ENCODE measurements at regions not wholly inside any gene's neighbourhood (a gene's known extent, or its start where the extent isn't known, plus 50 kb on each side); places are given as distances from the start of the nearest gene placed in this dataset.

- no peak overlapping the region for H3K27ac Mint-ChIP-seq
- no peaks in the 10 kb centered on the region for H3K9me3 Mint-ChIP-seq
- no peak overlapping the region for H3K4me3 Mint-ChIP-seq
- no peaks in the 10 kb centered on the region for H3K4me1 Mint-ChIP-seq
- H3K27me3 Mint-ChIP-seq = peaks cover 8% of the 10 kb centered on the region
- no peaks in the 10 kb centered on the region for H3K36me3 Mint-ChIP-seq
Measured at GRCh38 chr21:17427831-17428483, 84.9 kb upstream of the CXADR start.

- Mint-ChIP-seq H3K36me3 (no peaks in the 10 kb centered on the region), H3K27me3 (peaks cover 8% of the 10 kb centered on the region), H3K4me3 (no peak overlapping the region), H3K9me3 (no peaks in the 10 kb centered on the region), H3K4me1 (no peaks in the 10 kb centered on the region), H3K27ac (no peak overlapping the region)
Measured at GRCh38 chr21:17428484-17428869, 84.4 kb upstream of the CXADR start.

GRCh38 chr21:17428980-17429379, 83.9 kb upstream of the CXADR start:
- Mint-ChIP-seq H3K9me3 (no peaks in the 10 kb centered on the region), H3K4me3 (no peak overlapping the region), H3K27me3 (peaks cover 6% of the 10 kb centered on the region), H3K4me1 (no peaks in the 10 kb centered on the region), H3K36me3 (no peaks in the 10 kb centered on the region), H3K27ac (no peak overlapping the region)

DNA sequence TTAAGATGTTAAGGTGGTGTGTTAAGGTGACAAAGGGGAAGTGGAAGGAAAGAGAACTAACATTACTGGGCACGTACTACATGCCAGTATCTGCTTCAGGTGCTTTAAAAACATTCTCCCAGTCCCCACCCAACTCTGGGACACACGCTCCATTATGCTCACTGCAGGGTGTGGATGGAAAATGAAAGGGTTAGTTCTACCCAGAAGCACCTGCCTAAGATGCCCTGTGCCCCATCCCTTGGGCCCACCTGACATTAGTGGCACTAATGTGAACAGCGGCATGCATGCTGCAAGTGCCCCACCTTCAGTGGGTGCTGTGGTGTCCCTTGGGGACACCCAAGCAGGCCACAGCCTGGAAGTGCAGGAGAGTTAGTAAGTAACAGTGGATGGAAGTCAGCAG, 82.9 kb upstream of the CXADR start:
- H3K4me1 Mint-ChIP-seq = no peaks in the 10 kb centered on the region
- H3K4me3 Mint-ChIP-seq = no peak overlapping the region
- no peaks in the 10 kb centered on the region for H3K9me3 Mint-ChIP-seq
- H3K27me3 Mint-ChIP-seq = peaks cover 6% of the 10 kb centered on the region
- no peak overlapping the region for H3K27ac Mint-ChIP-seq
- H3K36me3 Mint-ChIP-seq = no peaks in the 10 kb centered on the region

DNA sequence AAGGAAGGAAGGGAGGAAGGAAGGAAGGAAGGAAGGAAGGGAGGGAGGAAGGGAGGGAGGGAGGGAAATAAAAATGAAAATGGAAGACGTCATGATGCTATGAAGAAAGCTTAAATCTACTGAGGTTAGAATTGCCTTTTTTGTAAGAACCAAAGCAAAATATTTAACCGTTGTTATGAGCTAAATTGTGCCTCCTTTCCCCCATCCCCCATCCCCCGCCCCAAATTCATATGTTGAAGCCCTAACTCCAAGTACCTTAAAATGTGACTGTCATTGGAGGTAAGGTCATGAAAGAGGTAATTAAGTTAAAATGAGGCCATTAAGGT, 80.1 kb upstream of the CXADR start:
- no peaks in the 10 kb centered on the region for H3K4me1 Mint-ChIP-seq
- H3K4me3 Mint-ChIP-seq = no peak overlapping the region
- H3K36me3 Mint-ChIP-seq = no peaks in the 10 kb centered on the region
- H3K9me3 Mint-ChIP-seq = no peaks in the 10 kb centered on the region
- no peak overlapping the region for H3K27ac Mint-ChIP-seq
- peaks cover 4% of the 10 kb centered on the region for H3K27me3 Mint-ChIP-seq

DNA sequence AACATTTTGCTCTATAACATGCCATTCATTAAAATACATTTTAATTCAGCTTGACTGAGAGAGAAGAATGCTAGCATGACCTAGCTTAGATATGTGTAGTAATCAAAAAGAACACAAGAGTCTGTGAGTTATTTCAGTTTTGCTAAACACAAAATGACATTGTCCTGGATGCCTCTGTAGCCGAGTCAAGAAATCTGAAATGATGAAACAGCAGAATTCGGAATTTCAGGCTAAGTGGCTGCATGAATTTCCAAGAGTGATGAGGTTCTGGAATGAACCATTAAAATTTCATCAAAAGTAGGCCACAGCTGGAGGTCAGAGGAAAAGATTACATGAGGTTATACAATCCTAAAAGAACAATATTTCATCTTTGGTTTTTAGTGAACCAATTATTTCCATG, 79.1 kb upstream of the CXADR start:
- no peaks in the 10 kb centered on the region for H3K9me3 Mint-ChIP-seq
- no peaks in the 10 kb centered on the region for H3K4me1 Mint-ChIP-seq
- H3K36me3 Mint-ChIP-seq = no peaks in the 10 kb centered on the region
- no peak overlapping the region for H3K4me3 Mint-ChIP-seq
- no peak overlapping the region for H3K27ac Mint-ChIP-seq
- H3K27me3 Mint-ChIP-seq = peaks cover 4% of the 10 kb centered on the region

GRCh38 chr21:17435565-17436543, 77.0 kb upstream of the CXADR start:
- Mint-ChIP-seq H3K4me3 (no peak overlapping the region), H3K36me3 (no peaks in the 10 kb centered on the region), H3K4me1 (no peaks in the 10 kb centered on the region), H3K27ac (no peak overlapping the region), H3K27me3 (peaks cover 8% of the 10 kb centered on the region), H3K9me3 (no peaks in the 10 kb centered on the region)

DNA sequence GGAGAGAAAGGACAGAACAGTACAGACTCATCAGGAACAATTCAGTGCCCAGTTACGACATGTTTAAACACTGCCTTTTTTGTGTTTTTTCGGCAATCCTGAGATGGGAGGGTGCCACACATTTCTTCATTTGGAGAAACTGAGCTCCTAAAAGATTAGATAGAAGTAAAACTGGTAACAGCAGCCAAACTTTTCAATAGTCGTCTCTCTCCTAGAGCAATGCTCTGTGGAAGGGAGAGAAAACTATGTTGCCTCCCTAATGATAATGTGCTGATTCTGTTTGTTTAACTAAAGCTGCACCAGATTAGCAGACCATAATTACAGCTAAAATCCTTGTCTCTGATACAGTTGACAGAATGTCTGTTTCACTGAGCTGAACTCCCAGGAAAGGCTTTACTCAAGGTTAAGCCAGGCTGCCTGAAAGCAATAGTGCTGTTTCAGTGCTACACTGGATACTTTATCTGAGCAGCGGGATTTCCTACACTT, 76.2 kb upstream of the CXADR start:
- Mint-ChIP-seq H3K36me3 (no peaks in the 10 kb centered on the region), H3K4me3 (no peak overlapping the region)

GRCh38 chr21:17438635-17439034, 74.2 kb upstream of the CXADR start:
- no peak overlapping the region for H3K4me3 Mint-ChIP-seq
- H3K27me3 Mint-ChIP-seq = peaks cover 8% of the 10 kb centered on the region
- no peaks in the 10 kb centered on the region for H3K36me3 Mint-ChIP-seq
- H3K9me3 Mint-ChIP-seq = no peaks in the 10 kb centered on the region
- H3K4me1 Mint-ChIP-seq = no peaks in the 10 kb centered on the region
- H3K27ac Mint-ChIP-seq = no peak overlapping the region

More for the DNA sequence above, 76.2 kb upstream of the CXADR start:
- Mint-ChIP-seq H3K4me1 (no peaks in the 10 kb centered on the region), H3K27ac (no peak overlapping the region), H3K9me3 (no peaks in the 10 kb centered on the region), H3K27me3 (peaks cover 8% of the 10 kb centered on the region)

- H3K27me3 Mint-ChIP-seq = peaks cover 8% of the 10 kb centered on the region
- H3K4me1 Mint-ChIP-seq = no peaks in the 10 kb centered on the region
- H3K36me3 Mint-ChIP-seq = no peaks in the 10 kb centered on the region
- no peak overlapping the region for H3K27ac Mint-ChIP-seq
- no peaks in the 10 kb centered on the region for H3K9me3 Mint-ChIP-seq
- no peak overlapping the region for H3K4me3 Mint-ChIP-seq
Measured at GRCh38 chr21:17440969-17441368, 71.9 kb upstream of the CXADR start.

DNA sequence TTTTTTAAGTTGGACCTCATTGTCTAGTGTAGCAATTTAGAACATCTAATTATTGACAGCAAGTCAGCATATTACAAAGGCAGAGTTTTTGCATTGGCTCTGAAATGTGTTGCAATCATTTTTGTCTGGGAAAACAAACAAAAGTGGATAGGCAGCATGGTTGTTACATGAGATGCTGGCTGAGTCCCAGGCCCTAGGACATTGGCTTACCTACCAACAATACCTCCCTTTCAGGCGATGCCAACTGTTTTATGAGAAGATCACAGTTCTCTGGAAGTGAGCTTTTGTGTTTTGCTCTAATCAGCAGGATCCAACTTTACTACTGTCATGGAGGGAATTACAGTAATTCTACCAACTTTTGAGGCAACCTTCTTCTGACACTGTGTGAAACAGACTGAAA, 71.5 kb upstream of the CXADR start:
- no peak overlapping the region for H3K27ac Mint-ChIP-seq
- no peaks in the 10 kb centered on the region for H3K9me3 Mint-ChIP-seq
- H3K36me3 Mint-ChIP-seq = no peaks in the 10 kb centered on the region
- H3K4me1 Mint-ChIP-seq = no peaks in the 10 kb centered on the region
- no peak overlapping the region for H3K4me3 Mint-ChIP-seq
- peaks cover 8% of the 10 kb centered on the region for H3K27me3 Mint-ChIP-seq

DNA sequence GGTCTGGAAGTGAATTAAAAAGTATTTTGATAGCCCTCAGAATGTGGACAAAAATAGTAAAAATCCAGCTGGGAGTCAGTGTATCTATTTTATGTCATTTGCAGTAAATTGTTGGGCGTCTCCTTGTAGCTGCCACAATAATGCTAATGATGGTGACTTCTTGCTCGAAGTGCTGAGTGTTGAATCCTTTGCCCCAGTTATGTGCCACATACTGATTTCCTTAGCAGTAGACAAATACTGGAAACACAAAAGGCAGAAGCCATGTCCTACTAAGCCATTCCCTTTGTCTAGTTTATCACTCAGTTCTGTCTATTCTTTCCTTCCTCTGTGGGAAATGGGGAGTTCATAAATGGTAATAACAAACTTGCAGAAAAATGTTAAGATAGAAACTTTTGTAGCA, 70.7 kb upstream of the CXADR start:
- H3K4me3 Mint-ChIP-seq = no peak overlapping the region
- H3K9me3 Mint-ChIP-seq = no peaks in the 10 kb centered on the region
- H3K36me3 Mint-ChIP-seq = no peaks in the 10 kb centered on the region
- peaks cover 8% of the 10 kb centered on the region for H3K27me3 Mint-ChIP-seq
- H3K27ac Mint-ChIP-seq = no peak overlapping the region
- H3K4me1 Mint-ChIP-seq = no peaks in the 10 kb centered on the region

DNA sequence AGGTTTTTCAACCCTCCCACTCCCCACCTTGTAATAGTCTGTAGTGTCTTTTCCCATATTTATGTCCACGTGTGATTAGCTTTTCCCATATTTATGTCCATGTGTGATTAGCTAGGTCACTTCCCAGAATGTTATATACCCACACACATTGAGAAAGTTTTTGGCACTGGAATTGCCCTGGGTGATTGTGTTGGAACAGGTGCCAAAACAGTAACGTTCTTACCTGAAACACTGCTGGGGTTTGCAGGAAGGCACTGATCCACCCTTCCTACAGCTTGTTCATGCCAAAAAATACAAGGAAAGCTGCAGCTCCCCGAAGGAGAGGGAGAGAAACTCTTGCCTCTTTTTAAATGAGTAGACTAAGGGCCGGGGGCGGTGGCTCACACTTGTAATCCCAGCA, 68.0 kb upstream of the CXADR start:
- Mint-ChIP-seq H3K36me3 (no peaks in the 10 kb centered on the region), H3K9me3 (no peaks in the 10 kb centered on the region), H3K27ac (no peak overlapping the region), H3K27me3 (peaks cover 1% of the 10 kb centered on the region), H3K4me3 (no peak overlapping the region), H3K4me1 (no peaks in the 10 kb centered on the region)

DNA sequence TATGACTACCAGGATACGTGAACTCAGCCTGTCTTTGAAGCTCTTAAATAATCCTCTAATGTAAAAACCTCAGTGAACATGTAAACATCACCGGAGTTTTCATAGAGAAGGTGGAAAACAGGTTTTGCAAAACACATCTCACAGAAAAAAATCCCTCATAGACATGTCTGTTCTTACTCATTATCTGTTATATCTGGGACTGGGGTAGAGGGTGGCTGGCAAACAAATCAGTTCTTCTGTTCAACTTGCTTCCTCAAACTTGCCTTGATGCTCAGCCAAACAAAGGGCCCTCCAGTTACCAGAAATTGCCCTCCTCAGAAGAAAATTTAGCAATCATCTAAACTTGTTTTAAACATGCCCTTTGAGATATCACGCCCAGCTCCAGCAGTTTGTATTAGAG, 66.1 kb upstream of the CXADR start:
- Mint-ChIP-seq H3K27ac (no peak overlapping the region), H3K4me3 (no peak overlapping the region), H3K4me1 (no peaks in the 10 kb centered on the region), H3K27me3 (peaks cover 3% of the 10 kb centered on the region), H3K36me3 (no peaks in the 10 kb centered on the region), H3K9me3 (no peaks in the 10 kb centered on the region)

DNA sequence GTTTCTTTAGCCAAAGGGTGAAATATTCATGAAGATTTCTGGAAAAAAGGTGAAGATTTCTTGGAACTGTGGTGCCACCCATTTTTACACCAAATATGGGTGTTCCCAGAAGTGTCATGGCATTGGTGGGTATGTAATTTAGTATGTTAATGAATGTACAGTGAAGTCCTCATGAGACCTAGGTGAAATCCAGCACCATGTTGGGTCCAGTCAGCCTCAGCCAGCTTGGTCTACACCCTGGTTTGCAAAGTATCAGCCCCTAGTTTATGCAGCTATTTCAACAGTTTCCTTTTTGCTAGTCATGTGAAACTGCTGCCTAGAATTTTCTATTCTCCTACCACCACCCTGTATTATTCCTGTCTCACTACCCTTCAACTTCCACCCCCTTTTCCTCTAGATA, 63.1 kb upstream of the CXADR start:
- H3K4me3 Mint-ChIP-seq = no peak overlapping the region
- H3K27ac Mint-ChIP-seq = no peak overlapping the region
- H3K9me3 Mint-ChIP-seq = no peaks in the 10 kb centered on the region
- no peaks in the 10 kb centered on the region for H3K36me3 Mint-ChIP-seq
- H3K4me1 Mint-ChIP-seq = peaks cover 7% of the 10 kb centered on the region
- H3K27me3 Mint-ChIP-seq = peaks cover 4% of the 10 kb centered on the region

DNA sequence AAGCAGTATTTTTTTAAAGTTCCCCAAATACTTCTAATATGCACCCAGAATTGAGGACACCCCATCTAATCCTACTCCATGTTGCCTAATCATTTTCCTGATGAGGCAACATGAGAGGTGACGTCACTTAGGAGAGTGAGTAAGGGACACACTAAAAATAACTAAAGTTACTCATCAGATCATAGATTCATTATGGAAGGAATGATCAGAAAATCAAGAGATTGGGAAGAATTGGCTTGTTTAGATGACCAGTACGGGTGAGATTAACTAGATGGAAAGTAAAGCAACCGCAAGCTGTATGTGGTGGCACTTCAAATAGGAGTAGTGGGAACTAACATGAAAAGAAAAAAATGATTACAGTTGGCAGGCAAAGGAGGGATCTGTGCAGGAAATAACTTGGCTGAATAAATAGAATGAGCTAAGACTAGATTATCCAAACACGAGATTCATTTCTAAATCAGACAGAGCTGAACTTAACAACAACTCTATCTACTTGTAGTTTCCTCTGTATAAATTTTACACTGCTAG, 61.4 kb upstream of the CXADR start:
- Mint-ChIP-seq H3K36me3 (no peaks in the 10 kb centered on the region), H3K27me3 (peaks cover 6% of the 10 kb centered on the region), H3K4me1 (peaks cover 10% of the 10 kb centered on the region)

More for the DNA sequence above, 61.4 kb upstream of the CXADR start:
- Mint-ChIP-seq H3K4me3 (no peak overlapping the region), H3K9me3 (no peaks in the 10 kb centered on the region), H3K27ac (no peak overlapping the region)

All from activated naive CD4-positive, alpha-beta T cell treated with anti-CD3 and anti-CD28 coated beads, Interleukin-2, amount 50 U/mL, for 24 hours (primary cell).